ENCODE measurements at regions not wholly inside any gene's neighbourhood (a gene's known extent, or its start where the extent isn't known, plus 50 kb on each side); places are given as distances from the start of the nearest gene placed in this dataset.
"Not testable (repeated sequence)": the region's sequence is repeated elsewhere in the genome, so short reads cannot be mapped to it uniquely, and the experiment has no call there.

- no peak for DNase-seq (ENCODE audit: low read depth, low spot score)
These were observed 128.0 kb downstream of the SPATA31D1 start for GRCh38 chr9:82116556-82116955.

- no peak for DNase-seq (ENCODE audit: low read depth, low spot score)
These were observed 128.6 kb downstream of the SPATA31D1 start for GRCh38 chr9:82117026-82117811.

- DNase-seq (ENCODE audit: low read depth, low spot score): no peak
These were observed 134.2 kb downstream of the SPATA31D1 start for GRCh38 chr9:82122731-82123130.

GRCh38 chr9:82124090-82124489 lies 135.5 kb downstream of the SPATA31D1 start:
- DNase-seq (ENCODE audit: low read depth, low spot score): no peak

GRCh38 chr9:82126256-82126655 lies 137.7 kb downstream of the SPATA31D1 start:
- no peak for DNase-seq (ENCODE audit: low read depth, low spot score)

GRCh38 chr9:82127465-82127864 lies 138.9 kb downstream of the SPATA31D1 start:
- no peak for DNase-seq (ENCODE audit: low read depth, low spot score)

- DNase-seq (ENCODE audit: low read depth, low spot score): no peak
These were observed 139.6 kb downstream of the SPATA31D1 start for GRCh38 chr9:82128011-82128696.

GRCh38 chr9:82129708-82130107 lies 141.1 kb downstream of the SPATA31D1 start:
- no peak for DNase-seq (ENCODE audit: low read depth, low spot score)

- no peak for DNase-seq (ENCODE audit: low read depth, low spot score)
These were observed 141.9 kb downstream of the SPATA31D1 start for GRCh38 chr9:82130331-82131042.

GRCh38 chr9:82131072-82131471 lies 142.5 kb downstream of the SPATA31D1 start:
- no peak for DNase-seq (ENCODE audit: low read depth, low spot score)

GRCh38 chr9:82132024-82132423 lies 143.5 kb downstream of the SPATA31D1 start:
- DNase-seq (ENCODE audit: low read depth, low spot score): no peak

- no peak for DNase-seq (ENCODE audit: low read depth, low spot score)
These were observed 145.4 kb downstream of the SPATA31D1 start for GRCh38 chr9:82134010-82134409.

GRCh38 chr9:82135106-82135505 lies 146.5 kb downstream of the SPATA31D1 start:
- no peak for DNase-seq (ENCODE audit: low read depth, low spot score)

- DNase-seq (ENCODE audit: low read depth, low spot score): not testable (repeated sequence)
These were observed 149.5 kb downstream of the SPATA31D1 start for GRCh38 chr9:82138081-82138480.

- DNase-seq (ENCODE audit: low read depth, low spot score): peak; percentile 6
These were observed 151.9 kb downstream of the SPATA31D1 start for GRCh38 chr9:82140471-82140870.

- no peak for DNase-seq (ENCODE audit: low read depth, low spot score)
These were observed 156.2 kb downstream of the SPATA31D1 start for GRCh38 chr9:82144803-82145202.

GRCh38 chr9:82146677-82147076 lies 158.1 kb downstream of the SPATA31D1 start:
- no peak for DNase-seq (ENCODE audit: low read depth, low spot score)

GRCh38 chr9:82147798-82148425 lies 159.3 kb downstream of the SPATA31D1 start:
- DNase-seq (ENCODE audit: low read depth, low spot score): no peak

GRCh38 chr9:82148426-82148810 lies 159.8 kb downstream of the SPATA31D1 start:
- no peak for DNase-seq (ENCODE audit: low read depth, low spot score)

- no peak for DNase-seq (ENCODE audit: low read depth, low spot score)
These were observed 160.4 kb downstream of the SPATA31D1 start for GRCh38 chr9:82148901-82149461.

GRCh38 chr9:82149501-82149946 lies 161.0 kb downstream of the SPATA31D1 start:
- DNase-seq (ENCODE audit: low read depth, low spot score): no peak

- no peak for DNase-seq (ENCODE audit: low read depth, low spot score)
These were observed 163.6 kb downstream of the SPATA31D1 start for GRCh38 chr9:82152181-82152580.
